K562 (cell line): ENCODE measurements at regions not wholly inside any gene's neighbourhood (a gene's known extent, or its start where the extent isn't known, plus 50 kb on each side); places are given as distances from the start of the nearest gene placed in this dataset.

Experiments
- ATAC-seq: fragments of 200-7000 bp; cut with Tn5 transposase; 3 replicates; pipeline ENCODE4 v1.9.1; 2020; ENCODE audit warnings: moderate library complexity
- BruUV-seq: library from RNA; stranded (reverse); fragments of 400-500 nt; replicated peaks from 2 replicates; lab custom pipeline; 2021; lab: Mats Ljungman, UMichigan
- CTCF ChIA-PET: fragments of 300-600 bp; formaldehyde crosslinking; extraction: SDS; loops from one replicate; lab custom pipeline; 2021; ENCODE audit warnings: low intra/inter-chr PET ratio; lab: Yijun Ruan, JAX
- POLR2A ChIA-PET: fragments of 300-600, 350-650 bp; sonication (Branson Sonifier 250); formaldehyde crosslinking; extraction: SDS; loops from one replicate; lab custom pipeline; 2021; ENCODE audit warnings: antibody characterized with exemption, inconsistent platforms; lab: Yijun Ruan, JAX
- DNase-seq, 4 experiments: peaks; one replicate each; pipeline versions ENCODE4 v3.0.0 to v3.0.0-alpha.2; 2011 to 2018; ENCODE audit warnings: low spot score in 3 of 4, mixed read lengths in 3 of 4; ENCODE audit errors: extremely low read depth in 1 of 4
- FAIRE-seq: peaks from 2 replicates; lab custom pipeline; 2011; peaks lifted over from hg19 to GRCh38; lab: Jason Lieb, UNC
- H2AFZ ChIP-seq: 2 replicates; pipeline ENCODE4 v1.6.0; 2011; ENCODE audit warnings: low read depth, low read length, control low read depth, inconsistent platforms
- H3K27ac ChIP-seq: fragments of 200-600 bp; 3 replicates; pipeline ENCODE4 v1.8.0; 2011; ENCODE audit warnings: low read depth, mild to moderate bottlenecking, control low read depth, inconsistent platforms, low read length, moderate library complexity, mixed read lengths; ENCODE audit errors: extremely low read depth
- H3K27me3 ChIP-seq, 2 experiments: fragments of 300-600 bp in 1 of 2; 2 replicates in 1 of 2; 3 replicates in 1 of 2; pipeline versions ENCODE4 v1.6.0 to v1.8.0; 2011; ENCODE audit warnings: inconsistent platforms in 2 of 2, low read length in 2 of 2, mild to moderate bottlenecking in 1 of 2, mixed read lengths in 1 of 2, moderate library complexity in 1 of 2; ENCODE audit not compliant: control insufficient read depth in 2 of 2, insufficient read depth in 2 of 2
- H3K36me3 ChIP-seq: fragments of 300-600 bp; 3 replicates; pipeline ENCODE4 v1.8.0; 2011; ENCODE audit warnings: mild to moderate bottlenecking, low read length, inconsistent platforms; ENCODE audit not compliant: control insufficient read depth, insufficient read depth
- H3K4me1 ChIP-seq, 2 experiments: fragments of 200-600 bp in 1 of 2; replicated peaks in 1 of 2; 2 replicates in 1 of 2; 3 replicates in 1 of 2; pipeline versions ENCODE4 v1.5.1 to v1.8.0; 2011; ENCODE audit warnings: inconsistent platforms in 2 of 2, low read length in 2 of 2, mild to moderate bottlenecking in 1 of 2, mixed read lengths in 1 of 2, moderate library complexity in 1 of 2; ENCODE audit not compliant: control insufficient read depth in 2 of 2, insufficient read depth in 2 of 2
- H3K4me2 ChIP-seq: 2 replicates; pipeline ENCODE4 v1.6.1; 2011; ENCODE audit warnings: low read length, control low read depth, inconsistent platforms, mixed read lengths; ENCODE audit not compliant: insufficient read depth
- H3K4me3 ChIP-seq: fragments of 200-600 bp; sonication (generic), shearing (Covaris generic); 2 replicates; pipeline ENCODE4 v1.5.1; 2016; ENCODE audit warnings: control low read depth, inconsistent platforms
- H3K79me2 ChIP-seq: fragments of 200-600 bp; 3 replicates; pipeline ENCODE4 v1.8.0; 2011; ENCODE audit warnings: low read length, inconsistent platforms; ENCODE audit not compliant: control insufficient read depth, insufficient read depth
- H3K9ac ChIP-seq, 2 experiments: 2 replicates each; pipeline versions ENCODE4 v1.6.0 to v1.6.1; 2011; ENCODE audit warnings: low read depth in 2 of 2, low read length in 2 of 2, control low read depth in 1 of 2, inconsistent platforms in 1 of 2, mild to moderate bottlenecking in 1 of 2, mixed read lengths in 1 of 2; ENCODE audit not compliant: insufficient read depth in 1 of 2
- H3K9me1 ChIP-seq: one replicate; pipeline ENCODE4 v1.6.0; 2011; ENCODE audit warnings: inconsistent platforms, mild to moderate bottlenecking, low read length, moderate library complexity; ENCODE audit not compliant: control insufficient read depth, insufficient read depth
- H3K9me3 ChIP-seq: replicated peaks from 2 replicates; pipeline ENCODE4 v1.5.1; 2011; ENCODE audit warnings: low read depth, low read length, inconsistent platforms; ENCODE audit not compliant: control insufficient read depth, insufficient read depth
- H4K20me1 ChIP-seq: replicated peaks from 2 replicates; pipeline ENCODE4 v1.6.1; 2011; ENCODE audit warnings: low read length, inconsistent platforms, mixed read lengths; ENCODE audit not compliant: control insufficient read depth, insufficient read depth
- ADNP ChIP-seq: fragments of 200-800 bp; sonication (Bioruptor generic); IDR thresholded peaks from 2 replicates; pipeline ENCODE4 v1.6.1; 2016; ENCODE audit warnings: missing genetic modification characterization, missing compliant biosample characterization
- CHAMP1 ChIP-seq: fragments of 450-650 bp; IDR thresholded peaks from 2 replicates; pipeline ENCODE4 v1.6.1; 2016; ENCODE audit warnings: mild to moderate bottlenecking
- ETV1 ChIP-seq: fragments of 450-650 bp; conservative IDR thresholded peaks from 2 replicates; pipeline ENCODE4 v1.6.1; 2016; ENCODE audit warnings: missing genetic modification characterization, control low read depth, low read depth, missing compliant biosample characterization
- JUND ChIP-seq, 2 experiments: IDR thresholded peaks; 2 replicates in 1 of 2; 3 replicates in 1 of 2; pipeline ENCODE4 v1.6.1; 2011; ENCODE audit warnings: borderline replicate concordance in 2 of 2, low read depth in 2 of 2, low read length in 2 of 2, improper control_type of control experiment in 1 of 2, missing biosample characterization in 1 of 2, missing genetic modification characterization in 1 of 2, missing genetic modification reagents in 1 of 2
- PPARD ChIP-seq: fragments of 250-450 bp; sonication (Bioruptor Pico); IDR thresholded peaks from 2 replicates; pipeline ENCODE4 v1.8.0; 2022; ENCODE audit warnings: inconsistent platforms, mild to moderate bottlenecking, moderate library complexity
- ZBTB5 ChIP-seq: fragments of 450-650 bp; IDR thresholded peaks from 2 replicates; pipeline ENCODE4 v1.6.1; 2017; ENCODE audit warnings: antibody characterized with exemption
- ZBTB9 ChIP-seq: fragments of 450-650 bp; formaldehyde crosslinking; IDR thresholded peaks from 2 replicates; pipeline ENCODE4 v1.4.0; 2020; ENCODE audit warnings: mild to moderate bottlenecking, moderate library complexity
- ZKSCAN8 ChIP-seq: fragments of 200-800 bp; sonication (Bioruptor generic); IDR thresholded peaks from 2 replicates; pipeline ENCODE4 v1.6.1; 2016; ENCODE audit warnings: missing genetic modification characterization, missing compliant biosample characterization
- ZNF408 ChIP-seq: fragments of 250-450 bp; sonication (Bioruptor Pico); IDR thresholded peaks from 2 replicates; pipeline ENCODE4 v1.4.0; 2020; ENCODE audit warnings: low read depth, mild to moderate bottlenecking, moderate library complexity
- ZNF561 ChIP-seq: fragments of 450-650 bp; formaldehyde crosslinking; conservative IDR thresholded peaks from 2 replicates; pipeline ENCODE4 v1.4.0; 2020; ENCODE audit warnings: mild to moderate bottlenecking, moderate library complexity
- WGBS: fragments of 100-300 bp; shearing (Covaris generic); methylation state at CpG from one replicate; pipeline ENCODE4 v1.1.6; 2016; ENCODE audit warnings: low coverage, mixed read lengths; ENCODE audit not compliant: insufficient coverage; ENCODE audit errors: missing lambda C conversion rate; 5-methylcytosine and 5-hydroxymethylcytosine counted together
- in situ Hi-C: fragments of 300-500 bp; cut with MboI; formaldehyde crosslinking; loops from 4 replicates; pipeline ENCODE4 v1.15.0; 2018; ENCODE audit warnings: inconsistent platforms, mixed read lengths
- intact Hi-C: fragments of 100-400 bp; cut with micrococcal nuclease; formaldehyde crosslinking; loops from 2 replicates; pipeline ENCODE4 v1.14.2; 2022

GRCh38 chr1:229714964-229715603 is 89.0 kb downstream of the URB2 start:
- ChIA-PET POLR2A (interaction anchor here (0.6 to 0.9 kb wide), 3 partner anchors 36 to 1102 kb away, joined by 3 read pairs; no protein-coding TSS in a partner anchor), CTCF (interaction anchor here (0.9 to 2.1 kb wide), 5 partner anchors 134 to 595 kb away, joined by 3 to 13 read pairs (median 3); no protein-coding TSS in a partner anchor)
- peak; percentile 47 to 84 (median 52) for DNase-seq
- 27% methylated on average over 8 of the region's 8 CpGs for WGBS
- Histone ChIP-seq H3K9me3 (no peaks in the 10 kb centered on the region), H3K9ac (no peak overlapping the region), H4K20me1 (no peaks in the 10 kb centered on the region), H3K9me1 (no peaks in the 10 kb centered on the region), H3K4me1 (no peaks in the 10 kb centered on the region), H3K4me2 (no peak overlapping the region), H3K4me3 (no peak overlapping the region), H3K27ac (no peak overlapping the region), H2AFZ (no peak overlapping the region), H3K27me3 (no peaks in the 10 kb centered on the region), H3K79me2 (no peaks in the 10 kb centered on the region), H3K36me3 (no peaks in the 10 kb centered on the region)
- in situ Hi-C loops, result loop anchor here (25.0 kb wide), 1 partner anchor 597 kb away; no protein-coding TSS in a partner anchor
- intact Hi-C loops, result loop anchor here (1.0 to 5.0 kb wide), 3 partner anchors 77 to 595 kb away; no protein-coding TSS in a partner anchor
- no TSS peak for BruUV-seq
- peak; percentile 98 for FAIRE-seq
- ATAC-seq, result peak; percentile 94
- TF ChIP-seq ADNP, result no peak
- no peak for TF ChIP-seq ZKSCAN8 (CRISPR knock-in tag)
- TF ChIP-seq ETV1, result peak; percentile 55
- TF ChIP-seq JUND (IDR thresholded peaks at IDR 0.05; ENCODE audit: borderline replicate concordance, low read depth, low read length), result peak; percentile 16; the same call in 1 of the 2 replicates
- no peak for TF ChIP-seq JUND (tag; IDR thresholded peaks at IDR 0.05; ENCODE audit: borderline replicate concordance, low read depth, low read length)
- TF ChIP-seq PPARD (CRISPR knock-in tag), result no peak
- no peak for TF ChIP-seq ZNF561 (CRISPR knock-in tag)
- TF ChIP-seq ZNF408 (CRISPR knock-in tag), result no peak
- no peak for TF ChIP-seq ZBTB9
- TF ChIP-seq ZBTB5, result no peak
- no peak for TF ChIP-seq CHAMP1
